ENCODE measurements at regions not wholly inside any gene's neighbourhood (a gene's known extent, or its start where the extent isn't known, plus 50 kb on each side); places are given as distances from the start of the nearest gene placed in this dataset.

GRCh38 chr5:176711883-176712282, 64.6 kb downstream of the TSPAN17 start:
- DNase-seq (ENCODE audit: low read depth) = no peak

- DNase-seq (ENCODE audit: low read depth) = no peak
Observed at GRCh38 chr5:176712546-176713304, 65.4 kb downstream of the TSPAN17 start.

GRCh38 chr5:176713409-176713808, 66.1 kb downstream of the TSPAN17 start:
- no peak for DNase-seq (ENCODE audit: low read depth)

- no peak for DNase-seq (ENCODE audit: low read depth)
Observed at GRCh38 chr5:176714067-176714466, 66.8 kb downstream of the TSPAN17 start.

GRCh38 chr5:176716320-176716719, 69.0 kb downstream of the TSPAN17 start:
- peak; percentile 80 for DNase-seq (ENCODE audit: low read depth)

- no peak for DNase-seq (ENCODE audit: low read depth)
Observed at GRCh38 chr5:176719113-176719739, 71.9 kb downstream of the TSPAN17 start.

GRCh38 chr5:176721509-176721908, 74.2 kb downstream of the TSPAN17 start:
- no peak for DNase-seq (ENCODE audit: low read depth)

GRCh38 chr5:176722757-176723156, 75.5 kb downstream of the TSPAN17 start:
- DNase-seq (ENCODE audit: low read depth) = no peak

- no peak for DNase-seq (ENCODE audit: low read depth)
Observed at GRCh38 chr5:176723440-176723839, 76.2 kb downstream of the TSPAN17 start.

- DNase-seq (ENCODE audit: low read depth) = no peak
Observed at GRCh38 chr5:176724472-176724871, 77.2 kb downstream of the TSPAN17 start.

- no peak for DNase-seq (ENCODE audit: low read depth)
Observed at GRCh38 chr5:176725521-176726280, 78.4 kb downstream of the TSPAN17 start.

GRCh38 chr5:176726746-176727527, 79.7 kb downstream of the TSPAN17 start:
- no peak for DNase-seq (ENCODE audit: low read depth)

- DNase-seq (ENCODE audit: low read depth) = no peak
Observed at GRCh38 chr5:176727528-176727900, 80.2 kb downstream of the TSPAN17 start.

- DNase-seq (ENCODE audit: low read depth) = no peak
Observed at GRCh38 chr5:176727983-176728675, 80.8 kb downstream of the TSPAN17 start.

- DNase-seq (ENCODE audit: low read depth) = no peak
Observed at GRCh38 chr5:176728831-176729251, 81.5 kb upstream of the UNC5A start.

GRCh38 chr5:176730815-176731475, 79.4 kb upstream of the UNC5A start:
- DNase-seq (ENCODE audit: low read depth) = no peak

GRCh38 chr5:176731506-176732160, 78.7 kb upstream of the UNC5A start:
- DNase-seq (ENCODE audit: low read depth) = no peak

GRCh38 chr5:176732306-176732705, 78.1 kb upstream of the UNC5A start:
- DNase-seq (ENCODE audit: low read depth) = no peak

GRCh38 chr5:176732736-176733405, 77.5 kb upstream of the UNC5A start:
- DNase-seq (ENCODE audit: low read depth) = no peak
